AG09309 (cell line): ENCODE measurements at regions not wholly inside any gene's neighbourhood (a gene's known extent, or its start where the extent isn't known, plus 50 kb on each side); places are given as distances from the start of the nearest gene placed in this dataset.

Experiments used
- DNase-seq: peaks from one replicate; pipeline ENCODE4 v3.0.0-alpha.2; 2010; ENCODE audit warnings: low read depth
- H3K4me3 ChIP-seq: 2 replicates; pipeline ENCODE4 v1.5.1; 2011; ENCODE audit warnings: mild to moderate bottlenecking, low read depth, low read length, moderate library complexity; ENCODE audit not compliant: control insufficient read depth
- CTCF ChIP-seq: IDR thresholded peaks from 2 replicates; pipeline ENCODE4 v1.5.1; 2011; ENCODE audit warnings: mild to moderate bottlenecking, low read depth, low read length, inconsistent platforms; ENCODE audit not compliant: insufficient read depth, control insufficient read depth; ENCODE audit errors: missing control alignments

- no peak for TF ChIP-seq CTCF
- DNase-seq = no peak
- no peak overlapping the region for H3K4me3 ChIP-seq
Observed at GRCh38 chr6:34615574-34616226, 59.6 kb upstream of the SPDEF start.

GRCh38 chr6:34610819-34611477, 54.8 kb upstream of the SPDEF start:
- no peak overlapping the region for H3K4me3 ChIP-seq
- peak; percentile 46 for DNase-seq
- TF ChIP-seq CTCF = no peak

- no peak for DNase-seq
- no peak overlapping the region for H3K4me3 ChIP-seq
- no peak for TF ChIP-seq CTCF
Observed at GRCh38 chr6:34608321-34609091, 52.4 kb upstream of the SPDEF start.

GRCh38 chr6:34606477-34607265, 50.5 kb upstream of the SPDEF start:
- TF ChIP-seq CTCF = no peak
- no peak for DNase-seq
- no peak overlapping the region for H3K4me3 ChIP-seq
